Neuronal stem cell (in vitro differentiated cells): ENCODE measurements at regions not wholly inside any gene's neighbourhood (a gene's known extent, or its start where the extent isn't known, plus 50 kb on each side); places are given as distances from the start of the nearest gene placed in this dataset.
A peak's percentile ranks its signal among the peaks of the same experiment; 100 is the strongest.

ENCODE experiments used
- DNase-seq: peaks from one replicate; pipeline ENCODE4 v3.0.0-alpha.2; 2013; ENCODE audit warnings: low spot score
- H2AFZ ChIP-seq: one replicate; pipeline ENCODE4 v1.6.1; 2013; ENCODE audit warnings: mild to moderate bottlenecking, low read length, inconsistent platforms
- H2AK5ac ChIP-seq: 2 replicates; pipeline ENCODE4 v1.6.1; 2013; ENCODE audit warnings: low read depth, mild to moderate bottlenecking, inconsistent platforms, low read length, moderate library complexity, mixed read lengths
- H2BK120ac ChIP-seq: 2 replicates; pipeline ENCODE4 v1.6.1; 2013; ENCODE audit warnings: low read depth, mild to moderate bottlenecking, inconsistent platforms, low read length, moderate library complexity, mixed read lengths
- H2BK12ac ChIP-seq: one replicate; pipeline ENCODE4 v1.6.1; 2013; ENCODE audit warnings: low read length, inconsistent platforms
- H2BK15ac ChIP-seq: 2 replicates; pipeline ENCODE4 v1.6.1; 2013; ENCODE audit warnings: mild to moderate bottlenecking, low read length, inconsistent platforms, mixed read lengths
- H2BK5ac ChIP-seq: one replicate; pipeline ENCODE4 v1.6.1; 2013; ENCODE audit warnings: inconsistent platforms, mild to moderate bottlenecking, low read length, moderate library complexity
- H3K14ac ChIP-seq: one replicate; pipeline ENCODE4 v1.6.1; 2013; ENCODE audit warnings: low read length, inconsistent platforms
- H3K18ac ChIP-seq: 2 replicates; pipeline ENCODE4 v1.6.1; 2013; ENCODE audit warnings: low read length, inconsistent platforms
- H3K23ac ChIP-seq: 2 replicates; pipeline ENCODE4 v1.6.1; 2013; ENCODE audit warnings: low read depth, mild to moderate bottlenecking, mixed read lengths, low read length, inconsistent platforms; ENCODE audit not compliant: poor library complexity
- H3K27ac ChIP-seq: replicated peaks from 3 replicates; pipeline ENCODE4 v1.5.1; 2013; ENCODE audit warnings: low read length, inconsistent platforms
- H3K27me3 ChIP-seq, 3 experiments: 2 replicates each; pipeline ENCODE4 v1.6.1; 2013; ENCODE audit warnings: low read length in 3 of 3, mild to moderate bottlenecking in 2 of 3, inconsistent platforms in 1 of 3, low read depth in 1 of 3, mixed read lengths in 1 of 3, moderate library complexity in 1 of 3; ENCODE audit not compliant: control insufficient read depth in 3 of 3, insufficient read depth in 3 of 3
- H3K36me3 ChIP-seq, 2 donors: replicated peaks in 1 of 2; 2 replicates each; pipeline ENCODE4 v1.6.1; 2013; ENCODE audit warnings: low read length in 2 of 2; ENCODE audit not compliant: control insufficient read depth in 2 of 2, insufficient read depth in 2 of 2
- H3K4ac ChIP-seq: 2 replicates; pipeline ENCODE4 v1.6.1; 2013; ENCODE audit warnings: inconsistent platforms, mild to moderate bottlenecking, low read length, moderate library complexity
- H3K4me1 ChIP-seq, 2 donors: 1 replicate in 1 of 2; 2 replicates in 1 of 2; pipeline ENCODE4 v1.6.1; 2013; ENCODE audit warnings: low read length in 2 of 2, low read depth in 1 of 2; ENCODE audit not compliant: control insufficient read depth in 2 of 2, insufficient read depth in 1 of 2
- H3K4me2 ChIP-seq: one replicate; pipeline ENCODE4 v1.6.1; 2013; ENCODE audit warnings: mild to moderate bottlenecking, low read length, inconsistent platforms; ENCODE audit not compliant: insufficient read depth, poor library complexity, severe bottlenecking
- H3K4me3 ChIP-seq, 2 donors: 2 replicates each; pipeline ENCODE4 v1.5.1; 2013; ENCODE audit warnings: low read length in 2 of 2, mild to moderate bottlenecking in 2 of 2, inconsistent platforms in 1 of 2, moderate library complexity in 1 of 2
- H3K79me1 ChIP-seq: one replicate; pipeline ENCODE4 v1.6.1; 2013; ENCODE audit warnings: low read depth, mild to moderate bottlenecking, inconsistent platforms, low read length, moderate library complexity
- H3K9ac ChIP-seq: one replicate; pipeline ENCODE4 v1.6.1; 2013; ENCODE audit warnings: mild to moderate bottlenecking, low read depth, low read length, inconsistent platforms; ENCODE audit not compliant: poor library complexity
- H3K9me3 ChIP-seq, 2 donors: replicated peaks in 1 of 2; 2 replicates each; pipeline versions ENCODE3 to v1.6.1; 2013; ENCODE audit warnings: low read length in 2 of 2, mild to moderate bottlenecking in 2 of 2, inconsistent platforms in 1 of 2, low read depth in 1 of 2, mixed read lengths in 1 of 2, moderate library complexity in 1 of 2; ENCODE audit not compliant: control insufficient read depth in 2 of 2, insufficient read depth in 1 of 2
- H4K8ac ChIP-seq: one replicate; pipeline ENCODE4 v1.6.1; 2013; ENCODE audit warnings: low read depth, mild to moderate bottlenecking, inconsistent platforms, low read length, moderate library complexity
- H4K91ac ChIP-seq: one replicate; pipeline ENCODE4 v1.6.1; 2013; ENCODE audit warnings: low read length, low read depth, mild to moderate bottlenecking, inconsistent platforms; ENCODE audit not compliant: poor library complexity
- WGBS, 2 donors: extraction: QIAGEN DNeasy Blood & Tissue Kit; methylation state at CpG; one replicate each; pipeline ENCODE4 v1.1.7; 2013; ENCODE audit warnings: missing lambda C conversion rate in 2 of 2, mixed read lengths in 1 of 2; ENCODE audit not compliant: insufficient read length in 2 of 2, insufficient replicate concordance in 1 of 2; ENCODE audit errors: extremely low coverage in 2 of 2; 5-methylcytosine and 5-hydroxymethylcytosine counted together

DNA sequence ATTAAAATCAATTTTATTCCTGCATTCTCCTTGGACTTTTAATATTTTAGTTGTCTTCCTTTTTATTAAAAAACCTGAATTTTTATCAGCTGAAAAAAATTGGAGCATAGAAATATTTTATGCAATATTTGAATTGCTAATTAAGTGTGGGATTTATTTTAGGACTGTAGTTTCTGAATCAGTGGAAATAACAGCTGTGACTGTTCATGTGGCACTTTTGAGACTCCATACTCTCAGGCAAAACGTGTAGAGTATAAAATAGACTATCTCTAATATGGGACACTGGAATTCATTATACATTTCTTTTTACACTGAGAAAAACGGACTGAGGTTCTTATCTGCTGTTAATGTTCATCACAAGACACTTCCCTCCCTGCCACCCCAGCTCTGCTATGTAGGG is 558.3 kb upstream of the TPK1 start:
- Histone ChIP-seq H3K36me3 (no peaks in the 10 kb centered on the region), H2BK5ac (no peak overlapping the region), H3K9me3 (no peaks in the 10 kb centered on the region), H2AK5ac (no peak overlapping the region), H3K14ac (no peak overlapping the region), H4K91ac (no peak overlapping the region), H3K18ac (no peak overlapping the region), H3K23ac (no peak overlapping the region), H2BK12ac (no peak overlapping the region), H3K79me1 (no peaks in the 10 kb centered on the region), H2BK120ac (no peak overlapping the region), H4K8ac (no peak overlapping the region), H3K4me1 (no peaks in the 10 kb centered on the region), H3K4ac (no peak overlapping the region), H3K4me3 (no peak overlapping the region), H3K4me2 (no peak overlapping the region), H3K27ac (no peak overlapping the region), H2AFZ (no peak overlapping the region), H3K27me3 (no peaks in the 10 kb centered on the region), H3K9ac (no peak overlapping the region), H2BK15ac (no peak overlapping the region)
- no CpG with 5 or more reads among the region's 2 CpGs for WGBS, 2 donors
- DNase-seq = no peak

DNA sequence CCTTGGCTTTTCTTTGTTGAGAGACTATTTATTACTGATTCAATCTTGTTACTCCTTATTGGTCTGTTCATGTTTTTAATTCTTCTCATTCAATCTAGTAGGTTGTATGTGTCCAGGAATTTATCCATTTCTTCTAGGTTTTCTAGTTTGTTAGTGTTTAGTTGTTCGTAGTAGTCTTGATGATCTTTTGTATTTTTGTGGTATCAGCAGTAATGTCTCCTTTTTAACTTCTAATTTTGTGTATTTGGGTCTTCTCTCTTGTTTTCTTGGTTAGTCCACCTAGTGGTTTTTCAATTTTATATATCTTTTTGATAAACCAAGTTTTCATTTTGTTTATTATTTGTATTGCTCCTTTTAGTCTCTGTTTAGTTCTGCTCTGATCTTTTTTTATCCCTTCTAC is 546.9 kb upstream of the TPK1 start:
- Histone ChIP-seq H3K14ac (no peak overlapping the region), H3K9ac (no peak overlapping the region), H3K23ac (no peak overlapping the region), H2BK12ac (no peak overlapping the region), H2BK5ac (no peak overlapping the region), H3K4me3 (no peak overlapping the region), H2AK5ac (no peak overlapping the region), H3K4me2 (no peak overlapping the region), H2BK15ac (no peak overlapping the region), H3K4ac (no peak overlapping the region), H2AFZ (no peak overlapping the region), H4K91ac (no peak overlapping the region), H3K27me3 (no peaks in the 10 kb centered on the region), H3K9me3 (peaks cover 0 to 1% of the 10 kb centered on the region in 2 donors), H3K27ac (no peak overlapping the region), H2BK120ac (no peak overlapping the region), H3K79me1 (no peaks in the 10 kb centered on the region), H3K36me3 (no peaks in the 10 kb centered on the region), H3K4me1 (no peaks in the 10 kb centered on the region), H4K8ac (no peak overlapping the region), H3K18ac (no peak overlapping the region)
- DNase-seq = no peak
- WGBS, 2 donors = no CpG with 5 or more reads among the region's 1 CpG

DNA sequence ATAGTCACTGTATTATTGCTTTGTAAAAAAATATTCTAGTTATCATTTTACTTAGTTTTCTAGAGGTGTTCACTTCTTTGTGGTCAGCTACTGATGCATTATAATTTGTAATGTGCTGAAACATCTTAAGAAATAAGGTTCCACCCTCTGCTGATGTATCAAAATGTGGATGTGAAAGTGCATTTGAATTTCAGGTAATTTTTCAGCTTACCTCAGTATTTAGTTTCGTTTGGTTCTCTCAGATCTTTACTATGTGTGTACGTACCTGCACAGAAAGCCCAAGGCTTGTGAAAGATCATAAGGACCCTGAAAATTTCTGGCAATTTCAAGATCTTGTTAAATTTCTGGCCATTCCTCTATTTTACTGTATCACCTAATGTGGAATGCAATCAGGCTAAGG is 542.3 kb upstream of the TPK1 start:
- WGBS, 2 donors = no CpG with 5 or more reads among the region's 2 CpGs

DNA sequence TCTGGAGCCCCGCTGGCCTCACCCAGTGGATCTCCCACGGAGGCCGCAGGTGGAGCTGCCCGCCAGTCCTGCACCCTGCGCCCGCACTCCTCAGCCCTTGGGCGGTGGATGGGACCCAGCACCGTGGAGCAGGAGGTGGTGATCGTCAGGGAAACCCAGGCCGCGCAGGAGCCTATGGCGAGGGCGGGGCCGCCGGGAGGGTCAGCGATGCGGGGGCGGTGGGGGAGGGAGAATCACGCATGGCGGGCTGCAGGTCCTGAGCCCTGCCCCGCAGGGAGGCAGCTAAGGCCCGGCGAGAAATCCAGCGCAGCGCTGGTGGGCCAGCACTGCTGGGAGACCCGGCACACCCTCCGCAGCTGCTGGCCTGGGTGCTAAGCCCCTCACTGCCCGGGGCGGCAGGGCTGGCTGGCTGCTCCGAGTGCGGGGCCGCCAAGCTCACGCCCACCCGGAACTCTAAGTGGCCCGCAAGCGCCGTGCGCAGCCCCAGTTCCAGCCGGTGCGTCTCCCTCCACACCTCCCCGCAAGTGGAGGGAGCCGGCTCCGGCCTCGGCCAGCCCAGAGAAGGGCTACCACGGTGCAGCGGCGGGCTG is 524.8 kb upstream of the TPK1 start:
- H2BK15ac ChIP-seq = no peak overlapping the region
- no peak overlapping the region for H2BK5ac ChIP-seq
- H3K14ac ChIP-seq = peak overlapping the region; percentile 38
- no peak overlapping the region for H3K4ac ChIP-seq
- H2BK12ac ChIP-seq = no peak overlapping the region
- H3K4me3 ChIP-seq = no peak overlapping the region
- no peak overlapping the region for H3K27ac ChIP-seq
- no peak for DNase-seq
- H2AK5ac ChIP-seq = no peak overlapping the region
- no peak overlapping the region for H3K4me2 ChIP-seq
- H2AFZ ChIP-seq = no peak overlapping the region
- H3K9me3 ChIP-seq = no peaks in the 10 kb centered on the region
- H3K9ac ChIP-seq = no peak overlapping the region
- no peaks in the 10 kb centered on the region for H3K36me3 ChIP-seq
- no peak overlapping the region for H4K91ac ChIP-seq
- H3K27me3 ChIP-seq = no peaks in the 10 kb centered on the region
- no peak overlapping the region for H4K8ac ChIP-seq
- no peaks in the 10 kb centered on the region for H3K79me1 ChIP-seq
- H3K18ac ChIP-seq = no peak overlapping the region
- no peak overlapping the region for H3K23ac ChIP-seq
- no peaks in the 10 kb centered on the region for H3K4me1 ChIP-seq
- WGBS, 2 donors = no CpG with 5 or more reads among the region's 47 CpGs
- H2BK120ac ChIP-seq = no peak overlapping the region

More for the DNA sequence above, 542.3 kb upstream of the TPK1 start:
- no peak overlapping the region for H3K18ac ChIP-seq
- H3K4me1 ChIP-seq = no peaks in the 10 kb centered on the region
- H2BK5ac ChIP-seq = no peak overlapping the region
- no peak overlapping the region for H3K14ac ChIP-seq
- H3K4me3 ChIP-seq = no peak overlapping the region
- DNase-seq = no peak
- H3K27me3 ChIP-seq = no peaks in the 10 kb centered on the region
- no peak overlapping the region for H3K4ac ChIP-seq
- H3K27ac ChIP-seq = no peak overlapping the region
- H2BK15ac ChIP-seq = no peak overlapping the region
- no peak overlapping the region for H3K23ac ChIP-seq
- no peak overlapping the region for H4K91ac ChIP-seq
- no peak overlapping the region for H2BK120ac ChIP-seq
- H2BK12ac ChIP-seq = no peak overlapping the region
- no peaks in the 10 kb centered on the region for H3K9me3 ChIP-seq
- H2AFZ ChIP-seq = no peak overlapping the region
- H3K36me3 ChIP-seq = no peaks in the 10 kb centered on the region
- H3K79me1 ChIP-seq = no peaks in the 10 kb centered on the region
- H3K9ac ChIP-seq = no peak overlapping the region
- no peak overlapping the region for H2AK5ac ChIP-seq
- no peak overlapping the region for H3K4me2 ChIP-seq
- no peak overlapping the region for H4K8ac ChIP-seq
